HG03039 (cell line): ENCODE measurements at regions not wholly inside any gene's neighbourhood (a gene's known extent, or its start where the extent isn't known, plus 50 kb on each side); places are given as distances from the start of the nearest gene placed in this dataset.
"Not testable (repeated sequence)": the region's sequence is repeated elsewhere in the genome, so short reads cannot be mapped to it uniquely, and the experiment has no call there.

Experiments
- ATAC-seq: cut with Tn5 transposase; IDR thresholded peaks from one replicate; pipeline ENCODE4 v1.9.1; 2021; ENCODE audit warnings: mild to moderate bottlenecking, moderate library complexity; ENCODE audit not compliant: unreplicated experiment

- no peak for ATAC-seq
Observed at GRCh38 chrX:46367491-46367890, 177.7 kb downstream of the ZNF674 start.

- no peak for ATAC-seq
Observed at GRCh38 chrX:46366381-46367207, 178.6 kb downstream of the ZNF674 start.

DNA sequence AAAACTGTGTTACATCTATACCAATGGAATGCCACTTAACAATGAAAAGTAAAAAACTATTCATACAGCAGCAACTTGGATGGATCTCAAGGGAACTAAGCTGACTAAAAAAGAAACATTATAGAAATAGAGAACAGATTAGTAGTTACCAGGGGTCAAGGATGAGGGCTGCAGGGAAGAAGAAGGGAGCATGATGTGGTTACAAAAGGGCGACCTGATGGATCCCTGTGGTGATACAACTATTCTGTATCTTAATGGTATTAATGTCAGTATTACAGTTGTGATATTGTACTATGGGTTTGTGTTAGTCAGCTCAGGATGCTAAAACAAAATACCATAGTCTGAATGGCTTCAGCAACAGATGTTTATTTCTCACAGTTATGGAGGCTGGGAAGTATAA lies 190.7 kb downstream of the ZNF674 start:
- no peak for ATAC-seq

DNA sequence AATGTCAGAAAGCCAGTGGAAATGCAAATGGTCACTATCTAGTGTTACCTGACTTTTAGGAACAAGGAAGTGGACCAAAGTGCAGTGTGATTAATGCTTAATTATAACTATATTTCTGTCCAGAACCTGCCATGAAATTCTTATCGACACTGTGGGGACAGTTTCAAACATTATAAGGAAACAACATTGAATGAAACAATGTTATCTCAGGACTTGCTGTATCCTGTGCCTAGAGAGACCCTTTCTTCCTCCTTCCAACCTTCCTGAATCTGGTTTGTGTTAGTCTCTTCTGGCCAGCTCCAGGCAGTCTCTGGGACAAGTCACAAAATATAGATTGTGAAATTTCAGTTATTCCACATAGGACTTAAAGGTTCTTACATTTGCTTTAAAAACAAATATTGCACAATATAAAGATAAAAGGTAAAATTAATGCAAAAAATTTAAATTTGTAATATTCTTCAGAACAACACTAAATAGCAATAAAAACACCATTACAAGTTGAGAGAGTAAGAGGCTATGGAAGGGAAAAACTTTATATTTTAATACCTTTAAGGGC lies 203.4 kb downstream of the ZNF674 start:
- ATAC-seq = no peak

DNA sequence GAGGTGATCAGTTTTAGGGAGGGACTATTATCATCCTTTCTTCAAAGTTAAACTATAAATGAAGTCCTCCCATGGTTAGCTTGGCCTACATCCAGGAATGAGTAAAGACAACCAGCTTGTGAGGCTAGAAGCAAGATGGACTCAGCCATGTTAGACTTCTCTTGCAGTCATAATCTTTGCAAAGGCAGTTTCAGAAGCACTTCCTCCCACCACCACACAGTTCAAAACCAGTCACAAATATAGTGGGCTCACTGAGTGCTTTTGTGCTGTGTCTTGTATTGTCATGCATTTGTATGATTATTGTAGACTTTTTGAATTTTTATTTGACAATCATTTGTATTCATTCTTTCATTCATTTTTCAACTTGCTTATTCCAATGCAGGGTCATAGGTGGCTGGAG lies 204.5 kb downstream of the ZNF674 start:
- ATAC-seq = no peak

DNA sequence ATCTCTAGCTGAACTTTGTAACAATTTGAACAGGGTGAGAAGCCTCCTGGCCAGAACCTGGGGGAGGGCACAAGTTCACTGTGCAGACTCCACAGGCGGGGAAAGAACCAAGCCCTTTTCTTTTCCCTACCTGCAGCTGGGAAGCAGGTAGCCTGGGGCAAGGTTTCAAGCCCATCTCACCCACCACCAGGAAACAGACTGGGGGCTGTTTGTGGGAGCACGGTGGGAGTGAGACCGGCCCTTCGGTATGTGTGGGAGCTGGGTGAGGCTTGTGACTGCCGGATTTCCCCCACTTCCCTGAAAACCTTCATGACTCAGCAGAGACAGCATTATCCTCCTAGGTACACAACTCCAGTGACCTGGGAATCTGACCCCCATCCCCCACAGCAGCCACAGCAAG lies 211.7 kb downstream of the ZNF674 start:
- no peak for ATAC-seq

DNA sequence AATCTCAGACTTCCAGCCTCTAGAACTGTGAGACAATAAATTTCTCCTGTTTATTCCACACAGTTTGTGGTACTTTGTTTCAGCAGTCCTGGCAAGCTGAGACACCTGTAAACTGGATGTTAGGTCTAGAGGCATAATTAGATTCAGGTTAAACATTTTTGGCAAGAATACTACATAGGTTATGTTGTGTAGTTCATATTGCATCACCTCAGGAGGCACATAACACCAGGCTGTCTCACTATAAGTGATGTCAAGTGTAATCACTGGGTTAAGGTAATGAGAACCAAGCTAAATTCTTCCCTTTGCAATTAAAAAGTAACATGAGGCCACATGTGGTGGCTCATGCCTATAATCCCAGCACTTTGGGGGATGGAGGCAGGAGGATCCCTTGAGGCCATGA lies 214.2 kb downstream of the ZNF674 start:
- no peak for ATAC-seq

GRCh38 chrX:46330513-46330912 lies 214.7 kb downstream of the ZNF674 start:
- no peak for ATAC-seq

GRCh38 chrX:46328133-46328532 lies 217.1 kb downstream of the ZNF674 start:
- no peak for ATAC-seq

- ATAC-seq = no peak
Observed at GRCh38 chrX:46327566-46328115, 217.6 kb downstream of the ZNF674 start.

DNA sequence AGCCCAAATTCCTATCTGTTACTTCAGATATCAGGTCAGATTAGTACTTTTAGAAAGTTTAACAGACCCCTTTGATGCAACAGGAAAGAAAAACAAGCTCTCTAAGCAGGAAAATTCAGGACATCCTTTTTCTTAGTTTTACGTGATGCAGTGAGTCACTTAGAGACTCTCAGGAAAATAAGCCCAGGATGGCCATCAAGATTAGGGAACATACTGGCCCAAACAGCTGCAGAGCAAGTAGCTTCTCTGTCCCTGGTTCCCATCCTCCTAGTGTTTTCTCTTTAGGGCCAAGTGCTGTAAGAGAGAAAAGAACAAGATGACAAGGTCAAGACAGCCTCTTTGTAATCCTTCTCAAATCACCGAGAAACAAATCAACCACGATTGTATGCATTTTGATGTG lies 219.1 kb downstream of the ZNF674 start:
- no peak for ATAC-seq

DNA sequence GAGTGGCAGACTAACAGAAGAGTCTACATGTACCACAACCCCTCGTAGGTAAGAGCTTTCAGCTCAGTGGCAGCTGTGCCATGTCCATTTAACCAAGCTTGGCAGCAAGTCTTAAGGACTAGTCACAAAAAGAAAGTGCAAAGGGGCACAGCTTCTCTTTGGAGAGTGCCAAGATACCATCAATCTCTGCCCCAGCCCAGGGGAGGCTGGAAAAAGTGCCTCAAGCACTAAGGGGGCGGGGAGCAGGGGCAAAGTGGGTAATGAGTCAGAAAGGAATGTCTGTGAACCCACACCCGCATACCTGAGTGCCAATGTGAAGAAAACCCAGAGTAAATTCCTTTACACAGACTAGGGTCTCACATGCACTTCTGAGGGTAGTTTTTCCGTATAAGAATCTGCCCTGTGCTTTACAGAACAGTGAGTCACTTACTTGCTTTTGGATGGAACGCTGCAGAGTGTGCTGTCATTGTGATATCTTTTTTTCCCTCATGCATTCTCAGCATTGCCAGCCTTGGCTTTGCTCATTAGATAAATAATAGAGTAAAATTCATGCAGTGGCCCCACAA lies 219.8 kb downstream of the ZNF674 start:
- ATAC-seq = no peak

- ATAC-seq = no peak
Observed at GRCh38 chrX:46324166-46324565, 221.1 kb downstream of the ZNF674 start.

GRCh38 chrX:46322929-46323328 lies 222.3 kb downstream of the ZNF674 start:
- ATAC-seq = not testable (repeated sequence)

DNA sequence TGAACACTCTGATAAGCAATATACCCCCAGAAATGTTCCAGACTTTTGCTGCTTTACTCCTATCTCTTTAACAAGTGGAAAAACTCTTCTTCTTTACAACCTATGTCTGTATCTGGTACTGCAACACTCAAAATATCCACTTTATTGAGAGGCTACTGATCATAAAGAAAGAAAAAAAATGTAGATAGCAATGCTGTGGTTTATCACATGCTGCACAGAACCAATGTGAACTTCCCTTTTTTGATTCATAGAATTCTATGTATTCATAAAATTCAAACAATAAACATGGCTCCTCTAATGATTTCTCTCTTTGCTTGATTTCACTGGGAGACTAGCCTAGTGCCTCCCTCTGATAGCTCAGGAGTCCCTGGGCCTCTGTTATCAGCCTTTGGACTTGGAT lies 223.5 kb downstream of the ZNF674 start:
- ATAC-seq = no peak

DNA sequence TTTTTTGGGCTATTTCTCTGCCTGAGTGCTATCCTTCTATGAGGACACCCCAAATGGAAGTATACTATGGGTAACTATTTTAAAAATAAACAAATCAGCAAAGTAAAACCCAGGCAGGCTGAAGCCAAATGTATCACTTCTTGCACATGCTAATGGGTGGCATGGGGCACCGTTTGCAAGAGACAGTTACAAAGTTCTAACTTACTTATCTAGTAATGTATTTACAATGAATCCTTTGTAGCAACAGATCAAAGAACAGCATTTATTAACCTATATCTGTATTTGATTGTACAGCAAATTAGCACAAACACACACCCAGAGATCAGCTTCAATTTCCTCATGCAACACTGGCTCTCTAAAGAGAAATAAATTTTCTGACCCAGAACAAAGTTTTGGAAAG lies 225.5 kb downstream of the ZNF674 start:
- no peak for ATAC-seq

DNA sequence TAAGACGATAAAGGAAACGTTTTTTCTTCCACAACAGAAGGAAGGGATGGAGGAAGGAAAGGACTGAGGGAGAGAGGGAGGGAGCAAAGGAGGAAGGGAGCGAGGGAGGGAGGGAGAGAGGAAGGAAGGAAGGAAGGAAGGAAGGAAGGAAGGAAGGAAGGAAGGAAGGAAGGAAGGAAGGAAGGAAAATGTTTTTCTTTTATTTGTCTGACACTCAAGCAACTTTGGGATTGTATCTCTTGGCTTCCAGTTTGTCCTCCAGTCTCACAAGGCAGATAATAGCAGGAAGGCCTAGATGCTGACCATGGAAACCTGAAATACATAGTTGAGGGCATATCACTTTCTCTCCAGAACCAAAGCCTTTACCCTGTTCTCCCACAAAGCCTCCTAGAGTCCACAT lies 226.7 kb downstream of the ZNF674 start:
- no peak for ATAC-seq

DNA sequence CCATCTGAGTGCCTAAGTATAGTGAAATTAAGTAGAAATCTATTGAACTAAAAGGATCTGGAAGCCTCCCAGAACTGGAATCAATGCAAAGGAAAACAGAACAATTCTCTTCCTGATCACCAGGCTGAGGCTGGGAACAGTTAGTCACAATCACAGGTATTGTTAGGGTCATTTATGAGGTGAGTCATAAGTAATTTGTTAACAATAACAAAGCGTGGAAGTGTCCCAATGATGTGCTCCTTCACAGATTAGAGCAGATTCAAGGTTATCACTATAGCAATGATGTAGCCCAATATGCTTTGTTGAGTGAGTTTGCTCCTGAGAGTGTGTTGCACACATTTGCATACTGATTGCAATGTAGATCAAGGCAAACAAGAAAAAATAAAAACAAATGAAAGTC lies 228.1 kb downstream of the ZNF674 start:
- no peak for ATAC-seq

- no peak for ATAC-seq
Observed at GRCh38 chrX:46311581-46312120, 233.6 kb downstream of the ZNF674 start.

DNA sequence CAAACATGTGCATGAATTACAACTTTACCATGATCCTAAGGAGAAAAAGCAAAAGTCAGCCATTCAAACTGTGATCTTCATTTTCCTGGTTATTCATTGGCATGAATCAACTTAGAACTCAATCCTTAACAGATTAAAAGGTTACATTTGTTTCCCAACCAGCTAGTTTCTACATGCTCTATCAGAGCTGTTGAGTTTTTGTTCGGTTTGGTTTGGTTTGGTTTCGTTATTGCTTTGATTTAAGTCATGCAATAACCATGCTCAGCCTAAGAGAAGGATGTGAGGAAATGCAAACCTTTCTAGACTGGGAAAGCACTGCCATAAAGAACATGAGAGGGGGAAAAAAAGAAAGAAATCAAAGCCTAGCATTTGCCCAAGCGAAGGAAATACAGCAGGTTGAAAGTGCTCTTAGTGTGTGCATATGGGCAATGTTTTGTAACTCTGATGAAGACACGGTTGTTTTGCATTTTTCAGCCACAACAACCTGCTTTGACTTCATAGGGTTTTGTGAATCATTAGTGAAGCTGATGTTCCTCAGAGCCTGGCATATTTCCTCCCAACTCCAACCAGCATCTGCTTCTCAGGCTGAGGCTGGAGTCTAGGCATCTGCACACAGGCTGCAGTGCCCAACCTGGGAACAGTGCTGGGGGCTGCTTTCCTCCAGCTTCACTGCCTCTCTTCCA lies 234.3 kb downstream of the ZNF674 start:
- ATAC-seq = peak; percentile 35

GRCh38 chrX:46308110-46308509 lies 237.1 kb downstream of the ZNF674 start:
- ATAC-seq = no peak
